ENCODE measurements at regions not wholly inside any gene's neighbourhood (a gene's known extent, or its start where the extent isn't known, plus 50 kb on each side); places are given as distances from the start of the nearest gene placed in this dataset.

GRCh38 chr3:5429517-5429890 lies 242.0 kb downstream of the EDEM1 start:
- DNase-seq: no peak

- DNase-seq: no peak
These were observed 243.2 kb downstream of the EDEM1 start for GRCh38 chr3:5430701-5431100.

GRCh38 chr3:5431146-5431545 lies 243.6 kb downstream of the EDEM1 start:
- no peak for DNase-seq

- no peak for DNase-seq
These were observed 244.4 kb downstream of the EDEM1 start for GRCh38 chr3:5431811-5432378.

DNA sequence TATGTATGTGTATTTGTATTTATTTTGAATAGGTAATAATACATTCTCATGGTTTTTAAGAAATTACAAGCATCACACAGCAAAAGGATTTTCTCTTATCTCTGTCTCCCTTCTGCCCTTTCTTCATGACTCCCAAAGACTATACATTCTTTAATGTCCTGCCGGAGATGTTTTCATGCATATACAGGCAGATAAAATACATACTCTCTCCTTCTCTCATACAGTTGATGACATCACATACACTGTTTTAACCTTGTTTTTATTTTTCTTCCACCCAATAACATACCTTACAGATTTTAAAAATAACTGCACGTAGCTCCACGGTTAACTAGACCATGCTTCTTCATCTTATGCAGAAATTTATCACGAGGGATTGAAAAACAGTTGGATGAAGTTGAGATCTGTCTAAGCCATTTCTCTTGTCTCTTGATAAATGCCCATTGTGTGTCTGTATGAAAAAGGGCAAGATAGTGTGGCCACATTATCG lies 249.8 kb downstream of the EDEM1 start:
- no peak for DNase-seq

GRCh38 chr3:5437783-5438323 lies 250.3 kb downstream of the EDEM1 start:
- no peak for DNase-seq

- DNase-seq: no peak
These were observed 253.9 kb downstream of the EDEM1 start for GRCh38 chr3:5441401-5441800.

GRCh38 chr3:5442106-5442785 lies 254.7 kb downstream of the EDEM1 start:
- no peak for DNase-seq

GRCh38 chr3:5442786-5443138 lies 255.3 kb downstream of the EDEM1 start:
- DNase-seq: no peak

GRCh38 chr3:5444253-5444652 lies 256.7 kb downstream of the EDEM1 start:
- DNase-seq: no peak

GRCh38 chr3:5445676-5446201 lies 258.2 kb downstream of the EDEM1 start:
- no peak for DNase-seq

DNA sequence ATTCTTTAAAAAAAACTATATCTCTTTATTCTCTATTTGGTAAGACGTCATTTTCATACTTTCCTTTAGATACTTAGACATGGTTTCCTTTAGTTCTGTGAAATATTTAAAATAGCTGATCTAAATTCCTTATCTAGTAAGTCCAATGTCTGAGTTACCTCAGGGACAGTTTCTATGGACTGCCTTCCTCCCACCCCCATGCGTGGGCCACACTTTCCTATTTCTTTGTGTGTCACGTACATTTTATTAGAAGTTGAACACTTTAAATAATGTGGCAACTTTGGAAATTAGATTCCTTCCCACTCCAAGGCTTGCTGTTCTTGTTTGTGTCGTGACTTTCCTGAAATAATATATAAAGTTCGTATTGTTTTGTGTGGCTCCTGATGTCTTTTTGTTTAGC lies 260.7 kb downstream of the EDEM1 start:
- DNase-seq: no peak

GRCh38 chr3:5448816-5449215 lies 261.3 kb downstream of the EDEM1 start:
- DNase-seq: no peak

GRCh38 chr3:5456199-5456598 lies 268.7 kb downstream of the EDEM1 start:
- DNase-seq: no peak

DNA sequence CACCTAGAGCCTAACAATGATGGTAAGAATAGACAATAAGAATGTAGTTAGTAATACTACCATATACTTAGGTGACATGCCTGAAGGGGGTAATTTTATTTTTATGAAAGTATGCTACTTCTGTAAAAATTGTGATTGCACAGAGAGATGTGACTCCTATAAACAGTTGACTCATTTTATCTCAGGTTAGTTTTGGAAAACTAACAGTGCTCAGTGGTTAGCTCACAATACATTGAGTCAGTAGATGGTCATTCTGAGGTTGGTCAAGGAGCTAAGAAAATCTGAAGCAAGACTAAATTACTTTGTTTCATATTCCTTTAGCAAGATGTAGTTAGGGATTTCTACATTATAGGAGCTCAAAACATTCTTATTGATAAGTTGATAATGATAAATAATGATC lies 271.0 kb downstream of the EDEM1 start:
- DNase-seq: no peak

- DNase-seq: no peak
These were observed 274.6 kb downstream of the EDEM1 start for GRCh38 chr3:5462086-5462485.

GRCh38 chr3:5463991-5464390 lies 276.5 kb downstream of the EDEM1 start:
- no peak for DNase-seq

DNA sequence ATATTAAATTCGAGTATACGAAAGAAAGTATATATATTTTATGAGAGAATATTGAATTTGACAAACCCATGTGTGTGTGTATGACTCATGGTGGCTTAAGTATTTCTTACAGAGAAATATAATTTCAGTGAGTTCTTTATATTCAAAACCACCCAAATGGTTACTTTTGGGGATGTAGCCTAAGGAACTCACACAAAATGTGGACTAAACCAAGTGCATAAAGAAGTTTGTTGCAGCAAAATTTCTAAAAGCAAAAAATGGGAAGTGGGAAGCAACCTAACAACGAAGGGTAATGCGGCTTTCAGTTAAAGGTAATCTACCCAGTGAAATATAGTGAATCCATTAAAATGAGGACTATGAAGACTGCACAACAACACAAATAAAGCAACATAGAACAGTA lies 277.1 kb downstream of the EDEM1 start:
- DNase-seq: no peak

GRCh38 chr3:5465183-5465582 lies 277.7 kb downstream of the EDEM1 start:
- no peak for DNase-seq

DNA sequence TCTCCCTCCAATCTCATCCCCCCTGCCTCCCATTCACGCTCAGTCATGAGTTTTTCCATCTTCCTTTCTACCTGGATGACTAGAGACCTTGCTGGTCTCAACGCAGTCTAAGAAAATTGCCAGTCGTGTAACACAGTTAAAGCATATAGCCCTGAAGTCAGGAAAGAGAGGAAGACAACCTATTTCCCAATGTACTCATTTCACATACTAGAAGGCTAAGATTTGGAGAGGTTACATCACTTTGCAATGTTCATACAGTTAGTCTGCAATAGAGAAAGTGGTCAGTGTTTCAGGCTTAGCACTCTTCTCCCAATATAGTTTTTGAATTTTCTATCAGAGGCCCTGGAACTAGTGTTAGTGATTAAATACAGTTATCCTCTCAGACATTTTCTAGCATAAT lies 278.6 kb downstream of the EDEM1 start:
- DNase-seq: no peak

GRCh38 chr3:5466717-5467116 lies 279.2 kb downstream of the EDEM1 start:
- DNase-seq: no peak

GRCh38 chr3:5473471-5473870 lies 286.0 kb downstream of the EDEM1 start:
- DNase-seq: no peak

DNA sequence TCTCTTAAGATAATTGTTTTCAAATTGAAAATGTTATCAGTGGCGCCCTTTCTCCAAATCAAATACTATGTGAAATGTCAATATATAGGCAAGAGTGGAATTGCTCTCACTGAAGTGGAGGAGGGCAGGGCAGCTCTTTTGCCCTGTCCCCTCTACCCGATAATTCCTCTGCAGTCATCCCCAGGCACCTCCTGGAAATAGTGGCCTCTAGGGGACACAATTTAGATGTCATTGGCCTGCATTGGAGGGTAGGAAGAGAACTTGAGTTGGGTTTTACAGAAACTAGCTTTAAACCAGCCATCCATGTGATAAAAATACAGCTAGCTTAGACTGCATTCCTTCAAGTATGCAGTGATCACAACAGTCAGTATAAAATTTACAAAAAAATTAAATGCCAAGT lies 288.9 kb downstream of the EDEM1 start:
- DNase-seq: no peak

GRCh38 chr3:5479229-5479799 lies 291.8 kb downstream of the EDEM1 start:
- no peak for DNase-seq

All from hippocampal formation (tissue), 2 donors.